Activated CD4-positive, CD25-positive, alpha-beta regulatory T cell treated with anti-CD3 and anti-CD28 coated beads, Interleukin-2, amount 50 U/mL, for 24 hours (primary cell): ENCODE measurements at regions not wholly inside any gene's neighbourhood (a gene's known extent, or its start where the extent isn't known, plus 50 kb on each side); places are given as distances from the start of the nearest gene placed in this dataset.

Source experiments
- ATAC-seq, 2 donors: fragments of 150-1000 bp; cut with Tn5 transposase; one replicate each; pipeline ENCODE4 v1.10.0; 2021; ENCODE audit warnings: mild to moderate bottlenecking in 1 of 2, moderate library complexity in 1 of 2

GRCh38 chr22:44590291-44590690 lies 92.3 kb upstream of the RTL6 start:
- no peak for ATAC-seq

- ATAC-seq, result no peak
These were observed 91.8 kb upstream of the RTL6 start for GRCh38 chr22:44589831-44590230.

- ATAC-seq, result no peak
These were observed 90.3 kb upstream of the RTL6 start for GRCh38 chr22:44588348-44588747.

GRCh38 chr22:44587737-44588310 lies 89.8 kb upstream of the RTL6 start:
- no peak for ATAC-seq

GRCh38 chr22:44586999-44587736 lies 89.1 kb upstream of the RTL6 start:
- ATAC-seq, result no peak

- ATAC-seq, result no peak
These were observed 88.4 kb upstream of the RTL6 start for GRCh38 chr22:44586351-44586990.

GRCh38 chr22:44585559-44586350 lies 87.7 kb upstream of the RTL6 start:
- ATAC-seq, result no peak

GRCh38 chr22:44584256-44584902 lies 86.3 kb upstream of the RTL6 start:
- no peak for ATAC-seq

GRCh38 chr22:44583854-44584253 lies 85.8 kb upstream of the RTL6 start:
- no peak for ATAC-seq

GRCh38 chr22:44583061-44583760 lies 85.2 kb upstream of the RTL6 start:
- no peak for ATAC-seq

GRCh38 chr22:44582016-44582415 lies 84.0 kb upstream of the RTL6 start:
- no peak for ATAC-seq

- ATAC-seq, result no peak
These were observed 83.0 kb upstream of the RTL6 start for GRCh38 chr22:44581096-44581435.

- ATAC-seq, result no peak
These were observed 82.4 kb upstream of the RTL6 start for GRCh38 chr22:44580176-44581095.

- ATAC-seq, result no peak
These were observed 80.6 kb upstream of the RTL6 start for GRCh38 chr22:44578516-44579230.

GRCh38 chr22:44578110-44578457 lies 80.1 kb upstream of the RTL6 start:
- no peak for ATAC-seq

GRCh38 chr22:44577391-44578109 lies 79.5 kb upstream of the RTL6 start:
- ATAC-seq, result no peak

- no peak for ATAC-seq
These were observed 78.6 kb upstream of the RTL6 start for GRCh38 chr22:44576311-44577260.

GRCh38 chr22:44575381-44576268 lies 77.6 kb upstream of the RTL6 start:
- ATAC-seq, result no peak
